ENCODE measurements at regions not wholly inside any gene's neighbourhood (a gene's known extent, or its start where the extent isn't known, plus 50 kb on each side); places are given as distances from the start of the nearest gene placed in this dataset.

DNA sequence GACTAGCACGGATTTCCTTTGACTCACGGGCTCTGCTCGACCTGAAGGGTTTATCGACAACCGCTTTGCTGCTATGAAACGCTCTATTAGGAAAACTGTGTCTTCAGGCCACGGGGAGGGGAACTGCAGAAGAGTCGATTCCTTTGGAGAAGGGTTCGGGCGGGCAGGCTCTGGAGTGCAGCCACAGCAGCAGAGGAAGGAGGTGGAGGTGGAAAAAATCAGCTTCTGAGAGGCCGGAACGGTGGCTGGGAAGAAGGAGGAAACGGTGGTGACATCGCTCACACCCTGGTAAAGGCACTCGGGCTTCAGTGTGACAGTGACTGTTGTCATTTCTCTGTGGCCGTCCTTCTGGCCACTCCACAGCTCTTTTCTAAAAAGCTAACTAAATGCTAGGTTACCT is 64.6 kb upstream of the MGMT start:
- no peak for DNase-seq (ENCODE audit: low read depth)

DNA sequence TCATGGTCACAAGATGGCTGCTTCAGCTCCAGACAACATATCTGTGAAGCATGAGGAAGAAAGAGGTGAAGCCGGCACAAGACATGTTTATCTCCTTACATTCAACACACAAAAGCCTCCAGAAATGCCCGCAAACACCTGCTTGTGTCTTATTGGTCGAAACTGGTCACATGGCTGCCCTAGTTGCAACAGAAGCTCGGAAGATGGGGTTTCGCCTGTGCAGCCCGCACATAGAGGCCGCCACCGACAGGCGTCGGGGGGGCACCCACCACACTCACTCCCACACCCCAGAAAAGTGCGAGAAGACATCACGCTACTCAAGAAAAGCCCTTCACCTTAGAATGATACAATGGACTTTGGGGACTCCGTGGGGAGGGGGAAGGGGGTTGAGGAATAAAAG is 63.0 kb upstream of the MGMT start:
- no peak overlapping the region for H3K4me3 ChIP-seq (replicated peaks; ENCODE audit: low read depth, low read length)
- no peak for DNase-seq (ENCODE audit: low read depth)
- TF ChIP-seq, protein P1, sequence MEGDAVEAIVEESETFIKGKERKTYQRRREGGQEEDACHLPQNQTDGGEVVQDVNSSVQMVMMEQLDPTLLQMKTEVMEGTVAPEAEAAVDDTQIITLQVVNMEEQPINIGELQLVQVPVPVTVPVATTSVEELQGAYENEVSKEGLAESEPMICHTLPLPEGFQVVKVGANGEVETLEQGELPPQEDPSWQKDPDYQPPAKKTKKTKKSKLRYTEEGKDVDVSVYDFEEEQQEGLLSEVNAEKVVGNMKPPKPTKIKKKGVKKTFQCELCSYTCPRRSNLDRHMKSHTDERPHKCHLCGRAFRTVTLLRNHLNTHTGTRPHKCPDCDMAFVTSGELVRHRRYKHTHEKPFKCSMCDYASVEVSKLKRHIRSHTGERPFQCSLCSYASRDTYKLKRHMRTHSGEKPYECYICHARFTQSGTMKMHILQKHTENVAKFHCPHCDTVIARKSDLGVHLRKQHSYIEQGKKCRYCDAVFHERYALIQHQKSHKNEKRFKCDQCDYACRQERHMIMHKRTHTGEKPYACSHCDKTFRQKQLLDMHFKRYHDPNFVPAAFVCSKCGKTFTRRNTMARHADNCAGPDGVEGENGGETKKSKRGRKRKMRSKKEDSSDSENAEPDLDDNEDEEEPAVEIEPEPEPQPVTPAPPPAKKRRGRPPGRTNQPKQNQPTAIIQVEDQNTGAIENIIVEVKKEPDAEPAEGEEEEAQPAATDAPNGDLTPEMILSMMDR (IDR thresholded peaks at IDR 0.05; ENCODE audit: low read length, missing control alignments): no peak

More for the DNA sequence above, 64.6 kb upstream of the MGMT start:
- no peak overlapping the region for H3K4me3 ChIP-seq (replicated peaks; ENCODE audit: low read depth, low read length)
- TF ChIP-seq, protein P1 (IDR thresholded peaks at IDR 0.05; ENCODE audit: low read length, missing control alignments): no peak

DNA sequence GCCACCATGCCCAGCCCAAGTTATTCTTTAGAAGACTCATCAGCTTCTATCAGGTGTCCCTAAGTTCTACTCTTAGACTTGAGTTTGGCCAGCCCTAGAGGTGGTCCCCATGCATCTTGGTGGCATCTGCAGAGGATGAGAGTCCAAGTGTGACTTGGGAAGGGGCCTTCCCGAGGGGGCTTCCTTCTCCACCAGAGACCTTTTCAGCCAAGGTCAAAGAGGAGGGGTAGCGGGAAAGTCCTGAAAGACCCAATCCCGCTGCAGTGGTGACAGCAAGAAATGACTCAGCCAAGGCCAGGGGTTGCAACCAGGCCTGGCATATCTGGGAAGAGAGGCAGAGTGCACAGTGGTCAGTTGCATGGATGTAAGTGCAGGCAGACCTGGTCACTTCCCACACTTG is 61.7 kb upstream of the MGMT start:
- no peak for DNase-seq (ENCODE audit: low read depth)
- TF ChIP-seq, protein P1 (IDR thresholded peaks at IDR 0.05; ENCODE audit: low read length, missing control alignments): no peak
- H3K4me3 ChIP-seq (replicated peaks; ENCODE audit: low read depth, low read length): no peak overlapping the region

DNA sequence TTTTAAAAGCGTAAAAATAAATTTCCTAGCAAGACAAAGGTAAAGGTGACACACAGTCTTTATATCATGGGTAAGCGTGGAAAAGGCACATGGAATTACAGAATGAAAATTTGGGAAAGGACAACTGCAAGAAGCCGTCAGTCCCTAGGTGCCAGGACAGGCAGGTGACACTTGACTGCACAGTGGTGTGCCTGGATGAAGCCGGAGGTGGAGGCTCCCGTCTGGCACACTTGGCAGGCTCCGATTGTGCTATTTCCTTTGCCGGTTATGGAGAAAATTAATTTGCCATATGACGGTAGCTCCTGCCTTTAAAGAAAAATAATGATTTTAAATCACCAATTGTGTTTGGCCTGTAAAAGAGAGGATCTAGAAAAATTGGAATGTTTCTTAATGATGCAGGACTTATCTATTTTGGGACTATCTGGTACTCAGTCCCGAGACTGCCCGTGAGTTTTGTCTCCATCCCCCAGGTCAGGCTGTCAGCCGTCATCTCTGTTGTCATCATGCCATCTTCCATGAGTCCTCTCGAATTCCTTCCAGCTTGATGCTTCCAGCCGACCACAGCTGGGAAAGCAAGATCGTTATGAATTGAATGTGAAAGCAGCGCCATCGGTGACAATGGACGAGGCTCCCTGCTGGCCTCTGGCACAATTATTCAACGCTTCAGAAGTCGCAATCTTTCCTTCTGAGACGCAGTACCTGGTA is 56.2 kb upstream of the MGMT start:
- TF ChIP-seq, protein P1 (IDR thresholded peaks at IDR 0.05; ENCODE audit: low read length, missing control alignments): no peak
- no peak overlapping the region for H3K4me3 ChIP-seq (replicated peaks; ENCODE audit: low read depth, low read length)
- no peak for DNase-seq (ENCODE audit: low read depth)

DNA sequence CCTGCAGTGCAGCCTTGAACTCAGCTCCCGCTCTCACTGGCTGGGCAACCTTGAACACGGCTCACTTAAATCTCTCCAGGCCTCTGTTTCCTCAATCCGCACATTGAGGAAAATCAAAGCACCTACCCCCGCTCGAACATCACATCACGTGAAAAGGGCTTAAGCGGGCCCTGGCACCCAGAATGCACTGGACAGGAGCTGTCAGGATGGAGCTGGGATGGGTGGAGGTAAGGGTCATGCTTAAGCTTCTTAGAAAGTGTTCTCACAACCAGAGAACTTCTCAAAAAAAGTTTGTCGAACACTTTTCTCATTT is 55.7 kb upstream of the MGMT start:
- TF ChIP-seq, protein P1 (IDR thresholded peaks at IDR 0.05; ENCODE audit: low read length, missing control alignments): no peak
- DNase-seq (ENCODE audit: low read depth): no peak
- no peak overlapping the region for H3K4me3 ChIP-seq (replicated peaks; ENCODE audit: low read depth, low read length)

DNA sequence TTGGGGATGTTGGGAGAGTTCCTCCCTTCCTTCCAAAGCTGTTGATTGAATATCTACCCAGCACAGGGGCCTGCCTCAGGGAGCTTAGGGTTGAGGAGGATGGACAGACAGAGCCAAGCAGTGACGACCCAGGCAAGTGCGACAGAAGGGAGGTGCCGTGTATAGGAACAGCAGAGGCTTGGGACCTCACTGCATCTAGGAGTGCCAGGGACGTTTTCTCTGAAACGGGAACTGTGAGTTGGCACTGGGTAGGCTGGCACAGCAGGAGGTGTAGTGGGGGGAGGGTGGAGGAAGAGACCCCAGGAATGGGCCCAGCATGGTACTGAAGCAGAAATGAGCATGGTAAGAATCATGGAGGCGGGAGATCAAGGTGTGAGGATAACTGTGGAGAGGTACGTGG is 55.3 kb upstream of the MGMT start:
- TF ChIP-seq, protein P1 (IDR thresholded peaks at IDR 0.05; ENCODE audit: low read length, missing control alignments): no peak
- DNase-seq (ENCODE audit: low read depth): no peak
- H3K4me3 ChIP-seq (replicated peaks; ENCODE audit: low read depth, low read length): no peak overlapping the region

DNA sequence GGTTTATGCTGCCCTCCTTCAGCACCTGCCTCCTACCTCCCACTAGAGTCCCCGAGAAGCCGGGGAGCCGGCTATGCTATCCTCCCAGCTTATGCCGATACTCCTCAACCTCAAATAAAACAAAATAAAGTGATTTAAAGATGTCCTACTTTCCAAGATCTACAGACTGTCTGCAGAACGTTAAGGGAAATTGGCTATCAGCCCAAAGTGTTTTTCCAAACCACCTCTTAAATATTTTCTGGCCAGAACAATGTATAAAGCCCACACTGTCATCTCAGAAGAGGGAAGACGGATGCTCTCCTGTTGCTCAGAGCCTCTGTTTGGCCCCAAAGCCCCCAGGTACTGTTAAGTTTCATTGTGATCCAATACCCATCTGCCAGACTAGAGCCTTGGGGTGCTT is 54.0 kb upstream of the MGMT start:
- TF ChIP-seq, protein P1 (IDR thresholded peaks at IDR 0.05; ENCODE audit: low read length, missing control alignments): no peak
- DNase-seq (ENCODE audit: low read depth): no peak
- no peak overlapping the region for H3K4me3 ChIP-seq (replicated peaks; ENCODE audit: low read depth, low read length)

All from fibroblast of pulmonary artery (primary cell).